T1000 (cell line): ENCODE measurements at regions not wholly inside any gene's neighbourhood (a gene's known extent, or its start where the extent isn't known, plus 50 kb on each side); places are given as distances from the start of the nearest gene placed in this dataset.
"Not testable (repeated sequence)": the region's sequence is repeated elsewhere in the genome, so short reads cannot be mapped to it uniquely, and the experiment has no call there.

ENCODE experiments used
- DNase-seq: peaks from one replicate; lab custom pipeline; 2025; ENCODE audit warnings: mixed read lengths; lab: John Stamatoyannopoulos, UW

DNA sequence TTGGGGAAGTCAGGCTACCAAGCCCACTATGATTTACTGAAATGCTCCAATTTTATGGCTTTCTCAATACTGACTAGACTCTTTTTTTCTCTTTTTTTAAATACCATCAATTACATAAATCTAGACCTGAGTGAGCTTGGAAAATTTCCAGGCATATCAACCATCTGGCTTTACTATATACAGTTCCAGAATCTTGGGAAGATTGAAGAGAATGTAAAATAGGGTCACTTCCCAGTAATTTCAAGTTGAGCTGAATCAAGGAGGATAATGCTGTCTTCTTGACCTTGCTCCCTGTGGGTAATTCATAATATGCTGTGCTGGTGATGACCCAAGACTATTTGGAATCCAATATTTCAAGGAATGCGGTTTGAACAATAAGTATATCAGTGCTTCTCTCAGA is 108.1 kb downstream of the MAP3K21 start:
- no peak for DNase-seq

DNA sequence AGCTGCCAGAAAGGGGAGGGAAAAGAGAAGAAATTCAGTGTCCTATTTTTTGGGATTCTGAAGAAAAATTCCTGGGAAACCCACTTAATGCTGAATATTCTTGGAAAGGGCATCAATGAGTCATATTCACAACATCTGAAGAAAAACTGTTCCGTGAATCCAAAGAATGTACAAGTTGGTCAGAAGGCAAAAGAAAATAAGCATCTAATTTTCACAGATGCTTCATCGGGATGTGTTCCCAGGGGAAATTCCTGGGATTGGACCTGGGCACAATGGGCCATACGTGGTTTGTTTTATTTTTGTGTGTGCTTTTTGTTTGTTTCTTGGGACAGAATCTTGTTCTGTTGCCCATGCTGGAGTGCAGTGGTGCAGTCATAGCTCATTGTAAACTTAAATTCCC is 112.2 kb downstream of the MAP3K21 start:
- no peak for DNase-seq

DNA sequence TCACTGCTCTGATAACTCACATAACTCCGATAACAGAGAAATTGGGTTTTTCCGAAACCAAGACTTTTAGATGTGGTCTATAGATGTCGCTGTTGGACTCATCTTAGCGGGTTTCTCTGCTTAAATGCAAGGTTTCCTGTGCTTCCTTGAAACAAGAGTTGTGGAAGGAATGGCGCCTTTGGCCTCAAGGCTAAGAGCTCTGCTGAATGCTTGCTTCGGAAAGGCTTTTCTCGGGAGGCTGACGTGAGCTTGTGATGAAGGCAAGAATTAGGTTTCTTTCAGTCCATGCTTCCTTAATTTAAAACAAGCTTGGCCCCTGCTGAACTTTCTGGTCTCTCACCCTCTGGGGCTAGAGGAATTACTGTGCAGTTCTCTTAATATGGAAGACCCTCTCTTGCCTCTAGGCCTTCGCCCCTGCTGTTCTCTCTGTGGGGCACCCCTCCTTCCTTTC is 113.5 kb downstream of the MAP3K21 start:
- DNase-seq = no peak

DNA sequence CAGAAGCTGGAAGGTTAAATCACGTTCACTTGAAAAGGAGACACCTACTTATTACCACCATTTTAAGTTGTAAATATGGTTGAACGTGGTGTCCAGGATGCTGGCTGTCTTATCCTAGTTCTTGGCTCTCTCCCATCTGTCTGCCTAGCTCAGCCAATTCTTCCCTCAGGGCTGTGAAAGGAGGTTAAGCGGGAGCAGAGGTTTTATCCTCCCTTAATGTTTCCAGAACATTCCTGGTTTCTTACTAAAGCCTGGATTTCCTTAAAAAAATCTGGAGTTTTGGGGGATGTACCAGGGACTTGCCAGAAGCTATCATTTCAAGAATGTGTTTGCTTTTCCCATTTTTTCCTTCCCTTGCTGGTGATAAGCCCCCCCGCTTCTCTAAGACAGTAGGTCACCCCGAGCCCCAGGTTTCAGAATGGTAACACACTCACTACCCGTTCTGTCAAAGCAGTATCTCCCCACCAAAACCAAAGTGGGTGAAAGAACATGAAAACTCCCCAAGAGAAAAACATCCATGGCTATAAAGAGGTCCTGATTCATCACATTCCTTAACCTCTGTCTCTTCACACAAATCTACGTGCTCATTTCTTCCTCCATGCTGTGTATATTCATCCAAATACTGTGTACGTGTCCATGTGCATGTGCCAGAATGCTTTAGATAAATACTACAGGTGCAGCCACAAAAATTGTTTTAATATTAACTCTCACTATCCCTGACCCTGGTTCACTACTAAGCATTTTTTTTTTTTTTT is 114.7 kb downstream of the MAP3K21 start:
- DNase-seq = no peak

DNA sequence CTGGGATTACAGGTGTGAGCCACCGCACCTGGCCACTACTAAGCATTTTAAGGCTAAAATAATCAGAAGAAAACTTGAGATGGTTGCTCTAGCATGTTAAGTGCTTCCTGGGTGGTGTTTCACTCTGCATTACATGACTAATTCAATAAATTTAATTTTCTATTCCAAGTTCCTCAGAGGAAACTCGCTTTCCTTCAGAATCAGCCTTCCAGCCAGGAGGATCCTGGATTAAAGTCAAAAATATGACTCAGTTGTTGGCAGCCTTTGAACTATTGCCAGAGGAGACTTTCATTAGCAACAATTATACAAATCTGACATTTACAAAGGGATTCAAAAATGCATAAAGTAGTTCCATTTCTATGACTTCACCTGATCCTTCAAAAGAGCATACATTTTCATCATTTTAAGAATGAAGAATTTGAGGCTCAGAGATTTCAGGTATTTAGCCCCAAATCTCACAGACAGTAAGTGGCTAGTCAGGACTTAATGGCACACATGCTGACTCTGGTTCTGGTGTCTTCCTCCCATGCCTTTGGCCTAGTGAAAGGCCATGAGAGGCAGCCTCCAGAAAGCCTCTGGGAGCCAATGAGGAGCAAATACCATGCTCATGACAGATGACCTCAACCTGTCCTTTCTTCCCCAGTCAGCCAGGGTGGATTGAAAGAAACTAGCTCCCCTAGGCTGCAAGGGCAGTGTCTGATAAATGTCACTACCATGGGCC is 115.7 kb downstream of the MAP3K21 start:
- DNase-seq = peak; percentile 34

DNA sequence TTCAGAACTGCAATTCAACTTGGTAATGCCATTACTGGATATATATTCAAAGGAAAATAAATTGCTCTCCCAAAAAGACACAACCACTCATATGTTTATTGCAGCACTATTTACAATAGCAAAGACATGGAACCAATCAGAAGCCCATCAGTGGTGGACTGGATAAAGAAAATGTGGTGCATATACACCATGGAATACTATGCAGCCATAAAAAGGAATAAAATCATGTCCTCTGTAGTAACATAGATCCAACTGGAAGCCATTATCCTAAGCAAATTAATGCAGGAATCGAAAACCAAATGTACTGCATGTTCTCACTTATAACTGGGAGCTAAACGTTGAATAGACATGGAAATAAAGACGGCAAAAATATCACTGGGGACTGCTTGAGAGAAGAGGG is 117.0 kb downstream of the MAP3K21 start:
- no peak for DNase-seq

DNA sequence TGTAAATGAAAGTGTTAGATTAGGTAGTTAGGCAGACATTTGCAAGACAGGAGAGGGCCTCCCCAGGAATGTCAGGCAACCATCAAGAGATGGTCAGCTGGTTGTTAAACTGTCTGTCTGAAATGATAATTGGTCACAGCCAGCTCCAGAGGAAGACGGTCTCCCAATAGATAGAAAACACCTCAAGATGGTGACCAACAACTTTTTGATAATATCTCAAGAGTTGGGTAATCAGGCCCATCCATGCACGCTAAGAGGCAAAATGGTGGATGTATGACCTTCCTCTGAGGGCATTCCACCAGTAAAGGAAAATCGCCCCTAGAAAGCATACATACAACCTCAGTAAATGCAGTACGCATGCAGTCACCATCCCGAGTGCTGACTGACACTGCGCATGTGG is 118.2 kb downstream of the MAP3K21 start:
- no peak for DNase-seq

DNA sequence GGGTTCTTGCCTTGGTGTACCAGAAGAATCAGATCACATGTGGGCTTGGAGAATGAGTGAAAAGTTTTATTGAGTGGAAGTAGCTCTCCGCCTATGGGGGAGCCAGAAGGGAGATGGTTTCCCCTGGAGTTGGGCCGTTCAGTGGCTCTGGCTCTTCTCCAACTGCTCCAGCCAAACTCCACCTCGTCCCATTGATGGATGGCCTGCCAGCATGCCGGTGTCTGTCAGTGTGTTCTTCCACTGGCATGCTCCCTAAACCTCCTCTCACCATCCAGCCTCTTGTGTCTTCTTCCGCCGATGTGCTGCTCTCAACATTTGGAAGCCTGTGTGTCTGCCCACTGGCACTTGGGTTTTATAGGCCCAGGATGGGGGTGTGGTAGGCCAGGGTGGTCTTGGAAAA is 119.4 kb downstream of the MAP3K21 start:
- DNase-seq = no peak

DNA sequence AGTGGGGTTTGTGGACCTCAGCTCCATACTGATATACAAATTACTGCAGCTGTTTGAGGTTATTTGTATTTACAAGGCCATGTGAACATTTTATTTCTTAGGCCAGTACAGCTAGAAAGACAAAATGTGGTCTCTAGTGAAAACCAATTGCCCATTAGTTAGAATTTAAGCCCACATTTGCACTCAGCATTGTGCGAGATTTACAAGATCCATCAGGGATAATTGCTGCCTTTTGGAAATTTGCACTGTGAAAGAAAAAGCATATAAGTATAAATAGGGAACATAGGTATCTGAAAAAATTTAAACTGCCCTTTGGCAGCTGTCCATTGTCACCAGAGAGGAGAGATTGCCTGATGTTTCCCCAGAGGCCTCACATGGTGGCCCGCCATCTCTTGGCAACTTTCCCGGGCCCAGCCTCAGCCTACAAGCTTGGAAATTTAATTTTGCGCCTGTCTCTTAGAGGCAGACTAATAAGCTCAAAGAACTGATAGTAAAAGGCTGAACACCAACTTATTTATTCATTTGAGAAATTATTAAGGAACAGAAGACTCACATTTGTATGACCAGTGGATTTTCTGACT is 120.7 kb downstream of the MAP3K21 start:
- DNase-seq = no peak

DNA sequence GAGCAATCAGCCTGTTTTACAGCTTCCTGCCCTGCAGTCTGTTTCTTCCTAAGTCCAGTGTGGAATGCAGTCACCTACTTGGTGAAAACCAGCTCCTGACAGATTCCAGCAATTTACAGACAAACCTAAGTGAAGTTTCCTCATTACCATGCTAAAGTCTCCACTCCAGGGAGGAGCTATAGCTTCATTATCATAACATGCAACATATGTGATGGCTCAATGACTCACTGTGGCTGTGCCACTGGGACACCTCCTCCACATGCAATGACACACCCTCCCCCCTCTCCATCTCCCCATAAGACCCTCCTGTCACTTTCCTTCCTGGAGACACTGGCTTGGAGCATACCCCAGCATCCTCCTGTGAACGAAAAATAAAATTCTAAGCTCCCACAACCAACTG is 125.2 kb downstream of the MAP3K21 start:
- DNase-seq = no peak

DNA sequence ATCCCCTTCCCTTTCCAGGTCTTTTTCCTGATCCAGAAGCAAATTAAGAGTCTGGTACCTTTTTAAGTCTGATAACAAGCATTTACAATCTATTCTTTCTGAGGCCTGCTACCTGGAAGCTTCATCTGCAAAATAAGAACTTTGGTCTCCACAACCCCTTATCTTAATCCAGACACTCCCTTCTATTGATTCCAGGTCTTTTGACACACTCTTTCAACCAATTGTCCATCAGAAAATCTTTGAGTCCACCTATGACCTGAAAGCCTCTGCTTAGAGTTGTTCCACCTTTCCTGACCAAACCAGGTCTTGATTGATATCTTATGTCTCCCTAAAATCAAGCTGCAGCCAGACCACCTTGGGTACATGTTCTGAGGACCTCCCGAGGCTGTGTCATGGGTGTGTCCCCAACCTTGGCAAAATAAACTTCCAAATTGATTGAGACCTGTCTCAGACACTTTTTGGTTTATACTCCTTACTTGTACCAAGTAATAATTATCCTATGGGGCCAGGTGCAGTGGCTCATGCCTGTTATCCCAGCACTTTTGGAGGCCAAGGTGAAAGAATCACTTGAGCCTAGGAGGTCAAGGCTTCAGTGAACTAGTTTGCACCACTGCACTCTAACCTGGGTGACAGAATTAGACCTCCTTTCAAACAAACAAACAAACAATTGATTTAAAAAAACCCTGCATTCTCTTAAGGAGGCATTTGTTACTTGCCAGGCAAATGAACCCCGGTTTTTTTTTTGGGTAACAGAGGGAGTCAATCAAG is 126.1 kb downstream of the MAP3K21 start:
- no peak for DNase-seq

DNA sequence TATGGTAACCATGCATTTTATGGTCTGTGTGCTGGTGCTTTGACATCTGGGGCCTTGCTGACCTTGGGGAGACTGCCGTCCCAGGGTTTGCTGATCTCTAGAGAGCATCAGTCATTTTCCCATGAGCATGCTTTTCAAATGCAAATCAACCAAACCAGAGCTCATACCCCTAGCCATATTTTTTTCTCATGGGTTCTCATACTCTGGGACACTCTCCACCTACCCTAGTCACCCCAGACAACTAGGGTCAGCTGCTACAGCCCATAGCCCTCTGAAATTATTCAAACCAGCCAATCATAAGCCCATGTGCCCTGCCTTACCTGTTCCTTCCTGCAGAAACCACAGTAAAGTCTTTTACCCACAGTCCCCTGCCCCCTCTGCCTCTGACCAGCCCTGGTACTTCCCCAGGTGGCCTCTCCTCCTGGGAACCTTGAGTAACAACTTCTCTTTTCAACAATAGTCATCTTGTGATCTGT is 132.0 kb downstream of the MAP3K21 start:
- DNase-seq = no peak

DNA sequence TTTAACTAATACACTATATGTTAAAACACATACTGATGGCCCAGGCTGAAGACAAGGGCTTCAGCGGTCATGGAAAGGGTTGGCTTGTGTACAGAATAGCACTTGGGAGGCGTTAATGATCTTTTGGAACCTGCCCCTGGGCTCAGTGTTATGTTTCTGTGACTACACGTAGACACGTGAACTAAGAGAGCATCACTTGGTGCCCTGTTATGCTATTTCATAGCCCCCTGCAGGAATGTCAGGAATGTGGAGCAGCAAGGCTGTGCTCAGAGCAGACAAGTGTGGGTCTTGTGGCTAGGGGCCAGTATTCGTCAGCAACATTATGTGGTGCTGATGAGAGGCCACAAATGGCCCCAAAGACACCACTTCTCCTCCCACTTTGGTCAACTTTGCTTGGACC is 132.4 kb downstream of the MAP3K21 start:
- DNase-seq = no peak

DNA sequence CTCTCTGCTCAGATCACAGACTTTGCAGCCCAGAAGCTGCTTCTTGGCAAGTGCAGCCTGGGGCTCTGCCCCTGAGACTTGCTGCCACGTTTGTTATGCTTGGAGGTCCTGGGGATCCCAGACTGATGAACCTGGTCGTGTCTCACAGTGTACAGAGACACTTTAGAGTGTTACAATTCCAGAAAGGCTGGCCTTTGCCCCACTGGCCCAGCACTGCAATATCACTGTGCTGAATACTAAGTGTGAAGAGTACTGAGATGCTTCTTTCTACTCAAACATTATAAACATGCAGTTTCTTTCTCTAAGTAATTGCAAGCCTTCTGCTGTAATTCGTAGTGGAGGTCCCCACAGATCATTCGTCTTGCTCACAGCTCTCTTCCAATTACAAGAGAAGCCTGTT is 133.2 kb downstream of the MAP3K21 start:
- DNase-seq = no peak

DNA sequence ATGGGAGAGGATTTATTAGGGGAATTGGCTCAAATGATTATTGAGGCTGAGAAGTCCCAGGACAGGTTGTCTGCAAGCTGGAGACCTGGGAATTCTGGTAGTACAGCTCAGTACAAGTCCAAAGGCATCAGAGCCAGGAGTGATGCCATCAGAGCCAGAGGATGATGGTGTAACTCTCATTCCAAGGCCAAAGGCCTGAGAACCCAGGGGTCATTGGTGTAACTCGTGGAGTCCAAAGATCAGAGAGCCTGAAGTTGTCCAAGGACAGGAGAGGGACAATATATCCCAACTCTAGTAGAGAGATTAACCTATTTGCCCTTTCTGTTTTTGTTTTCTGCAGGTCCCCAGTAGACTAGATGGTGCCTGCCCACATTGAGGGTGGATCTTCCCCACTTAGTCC is 134.3 kb downstream of the MAP3K21 start:
- no peak for DNase-seq

DNA sequence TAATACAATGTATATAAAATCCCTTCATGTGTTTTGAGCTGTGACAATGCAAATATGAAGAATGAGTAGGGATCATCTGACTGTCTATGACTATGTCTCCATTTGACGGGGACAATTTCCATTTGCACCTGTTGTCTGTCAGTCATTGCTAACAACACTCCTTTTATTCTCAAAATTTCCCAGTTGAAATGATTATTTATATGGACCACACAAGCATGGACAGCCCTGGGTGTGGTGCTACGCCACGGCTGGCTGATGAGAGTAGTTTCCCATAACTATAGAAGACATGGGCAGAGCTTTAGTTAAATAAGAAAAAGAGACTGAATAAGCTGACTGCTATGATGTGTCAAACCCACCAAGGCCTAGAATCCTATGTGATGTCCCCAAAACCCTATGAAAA is 135.8 kb downstream of the MAP3K21 start:
- no peak for DNase-seq

DNA sequence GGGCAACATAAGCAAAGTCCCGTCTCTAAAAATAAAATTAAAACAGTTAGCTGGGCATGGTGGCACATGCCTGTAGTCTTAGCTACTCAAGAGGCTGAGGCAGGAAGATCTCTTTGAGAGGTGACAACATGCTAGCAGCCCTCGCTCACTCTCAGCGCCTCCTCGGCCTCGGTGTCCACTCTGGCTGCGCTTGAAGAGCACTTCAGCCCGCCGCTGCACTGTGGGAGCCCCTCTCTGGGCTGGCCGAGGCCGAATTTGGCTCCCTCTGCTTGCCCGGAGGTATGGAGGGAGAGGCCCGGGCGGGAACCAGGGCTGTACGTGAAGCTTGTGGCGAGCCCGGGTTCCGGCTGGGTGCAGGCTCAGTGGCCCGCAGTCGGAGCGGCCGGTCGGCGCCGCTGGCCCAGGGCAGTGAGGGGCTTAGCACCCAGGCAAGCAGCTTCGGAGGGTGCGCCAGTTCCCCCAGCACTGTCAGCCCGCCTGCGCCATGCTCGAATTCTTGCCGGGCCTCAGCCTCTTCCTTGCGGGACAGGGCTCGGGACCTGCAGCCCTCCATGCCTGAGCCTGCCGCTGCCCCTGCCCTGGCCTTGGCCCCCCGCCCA is 138.3 kb downstream of the MAP3K21 start:
- DNase-seq = no peak

DNA sequence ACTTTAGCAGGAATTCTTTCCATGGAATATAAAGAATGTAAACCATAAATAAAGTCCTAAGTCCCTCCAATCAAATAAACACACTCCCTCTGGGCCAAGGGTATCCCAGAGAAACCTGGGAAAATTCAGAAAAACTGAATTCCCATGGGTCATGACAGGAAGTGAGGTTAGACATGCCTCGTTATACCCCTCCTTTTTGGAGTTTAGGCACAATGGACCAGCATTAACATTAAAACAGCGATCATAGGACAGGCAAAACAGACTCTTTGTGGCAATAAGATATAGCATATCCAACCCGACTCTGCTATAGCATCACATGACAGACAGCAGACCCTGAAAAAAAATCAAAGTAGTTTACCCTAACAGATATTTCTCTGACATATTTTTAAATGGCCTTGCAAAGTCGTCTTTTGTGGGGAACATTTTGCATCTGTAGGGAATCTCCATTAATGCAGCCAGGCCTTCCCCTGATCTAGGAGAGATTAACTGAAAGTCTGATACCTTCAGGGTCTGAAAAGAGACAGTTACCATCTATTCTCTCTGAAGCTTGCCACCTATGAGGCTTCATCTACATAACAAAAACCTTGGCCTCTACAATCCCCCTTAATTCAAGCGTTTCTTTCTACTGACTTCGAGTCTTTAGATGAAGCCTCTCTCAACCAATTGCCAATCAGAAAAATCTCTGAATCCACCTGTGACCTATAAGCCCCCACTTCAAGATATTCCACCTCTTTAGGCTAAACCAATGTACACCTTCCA is 143.0 kb upstream of the KCNK1 start:
- DNase-seq = no peak

DNA sequence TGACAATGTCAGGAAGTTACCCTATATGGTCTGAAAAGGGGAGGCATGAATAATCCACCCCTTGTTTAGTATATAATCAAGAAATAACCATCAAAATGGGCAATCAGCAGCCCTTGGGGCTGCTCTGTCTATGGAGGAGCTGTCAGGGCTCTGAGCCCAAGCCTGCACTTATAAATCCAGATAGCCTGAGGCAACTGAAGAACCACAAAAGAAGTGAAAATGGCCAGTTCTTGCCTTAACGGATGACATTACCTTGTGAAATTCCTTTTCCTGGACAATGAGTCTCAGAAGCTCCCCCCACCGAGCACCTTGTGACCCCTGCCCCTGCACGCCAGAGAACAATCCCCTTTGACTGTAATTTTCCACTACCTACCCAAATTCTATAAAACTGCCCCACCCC is 142.1 kb upstream of the KCNK1 start:
- not testable (repeated sequence) for DNase-seq

DNA sequence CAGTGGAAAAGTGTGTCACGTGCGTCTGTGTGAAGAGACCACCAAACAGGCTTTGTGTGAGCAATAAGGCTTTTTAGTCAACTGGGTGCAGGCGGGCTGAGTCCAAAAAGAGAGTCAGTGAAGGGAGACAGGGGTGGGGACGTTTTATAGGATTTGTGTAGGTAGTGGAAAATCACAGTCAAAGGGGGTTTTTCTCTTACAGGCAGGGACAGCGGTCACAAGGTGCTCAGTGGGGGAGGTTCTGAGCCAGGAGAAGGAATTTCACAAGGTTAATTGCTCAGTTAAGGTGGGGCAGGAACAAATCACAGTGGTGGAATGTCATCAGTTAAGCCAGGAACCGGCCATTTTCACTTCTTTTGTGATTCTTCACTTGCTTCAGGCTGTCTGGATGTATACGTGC is 141.1 kb upstream of the KCNK1 start:
- DNase-seq = not testable (repeated sequence)

DNA sequence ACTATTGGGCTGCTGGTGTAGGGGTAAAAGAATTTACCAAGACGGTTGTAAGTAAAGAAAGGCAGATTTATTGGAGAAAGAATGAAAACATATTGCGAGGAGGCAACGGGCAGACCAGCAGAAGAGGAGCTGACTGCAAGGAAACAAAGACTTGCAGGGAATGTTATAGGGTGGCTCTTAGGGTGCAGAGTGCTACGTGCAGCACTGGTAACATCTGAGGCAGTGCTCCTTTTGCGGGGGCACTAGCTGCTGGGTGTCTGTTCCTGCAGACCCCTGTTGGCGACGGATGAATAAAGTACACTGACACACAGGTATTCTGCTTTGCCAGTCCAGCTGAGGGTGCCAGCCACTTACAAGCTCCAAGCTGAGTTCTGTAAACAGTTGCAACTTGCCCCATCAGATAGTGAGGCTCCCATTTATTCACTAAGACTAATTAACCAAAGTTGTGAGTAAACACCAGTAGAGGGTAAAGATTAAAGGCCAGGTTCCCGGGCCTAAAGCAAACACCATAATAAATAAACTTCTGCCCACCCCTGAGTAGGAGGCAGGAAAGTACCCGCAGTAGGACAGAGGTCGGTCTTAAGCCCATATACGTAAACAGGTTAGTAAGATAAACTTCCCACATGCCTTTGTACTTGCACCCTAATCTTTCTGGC is 140.2 kb upstream of the KCNK1 start:
- no peak for DNase-seq
